Gastrocnemius medialis (tissue), 4 donors: ENCODE measurements at regions not wholly inside any gene's neighbourhood (a gene's known extent, or its start where the extent isn't known, plus 50 kb on each side); places are given as distances from the start of the nearest gene placed in this dataset.

Source experiments
- CTCF ChIP-seq, 5 experiments: fragments of 450-650 bp in 3 of 5; fragments of 200-600 bp in 2 of 5; sonication (generic) in 2 of 5; IDR thresholded peaks in 4 of 5; conservative IDR thresholded peaks in 1 of 5; 1 replicate in 4 of 5; 2 replicates in 1 of 5; pipeline ENCODE4 v1.5.1; 2016 to 2019; ENCODE audit warnings: antibody characterized with exemption in 5 of 5, mild to moderate bottlenecking in 3 of 5, moderate library complexity in 3 of 5
- POLR2A ChIP-seq, 2 donors: fragments of 450-650 bp; IDR thresholded peaks; one replicate each; pipeline ENCODE4 v1.6.1; 2017; ENCODE audit warnings: antibody characterized with exemption in 2 of 2, mild to moderate bottlenecking in 2 of 2, moderate library complexity in 2 of 2

DNA sequence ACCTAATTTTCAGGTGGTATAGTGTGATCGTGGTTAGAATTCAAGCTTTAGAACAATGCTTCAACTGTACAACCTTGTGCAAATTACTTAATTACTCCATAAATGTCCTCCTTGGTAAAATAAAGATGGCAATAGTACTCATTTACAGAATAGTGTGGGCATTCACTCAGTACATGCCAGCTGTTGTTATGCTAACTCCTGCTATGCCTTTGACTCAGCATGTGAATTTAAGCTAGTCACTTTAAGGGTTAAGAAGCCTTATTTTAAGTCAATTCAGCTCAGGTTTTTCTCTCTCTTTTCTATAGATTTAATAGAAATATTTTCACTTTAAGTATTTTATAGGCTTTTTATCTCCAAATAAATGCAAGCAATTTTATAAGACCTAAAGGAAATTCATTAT is 335.6 kb upstream of the ITGA1 start:
- no peak for TF ChIP-seq POLR2A (IDR thresholded peaks at IDR 0.05)
- TF ChIP-seq CTCF (IDR thresholded peaks at IDR 0.05 in 4 of 5, conservative IDR thresholded peaks at IDR 0.05 in 1 of 5): no peak
